GM12865 (cell line): ENCODE measurements at regions not wholly inside any gene's neighbourhood (a gene's known extent, or its start where the extent isn't known, plus 50 kb on each side); places are given as distances from the start of the nearest gene placed in this dataset.

Source experiments
- DNase-seq: peaks from one replicate; pipeline ENCODE4 v3.0.0; 2010; ENCODE audit warnings: low read depth
- H3K4me3 ChIP-seq: 2 replicates; pipeline ENCODE4 v1.5.1; 2011; ENCODE audit warnings: mild to moderate bottlenecking, low read depth, low read length, control low read depth
- CTCF ChIP-seq: IDR thresholded peaks from 2 replicates; pipeline ENCODE4 v1.5.1; 2011; ENCODE audit warnings: low read length, control low read depth, low read depth, inconsistent platforms; ENCODE audit not compliant: insufficient read depth; ENCODE audit errors: missing control alignments

- TF ChIP-seq CTCF: peak; percentile 93
- H3K4me3 ChIP-seq: no peak overlapping the region
- peak; percentile 83 for DNase-seq
These were observed 154.9 kb downstream of the TM9SF2 start for GRCh38 chr13:99656092-99656745.

GRCh38 chr13:99655351-99656091 is 154.2 kb downstream of the TM9SF2 start:
- no peak overlapping the region for H3K4me3 ChIP-seq
- no peak for TF ChIP-seq CTCF
- no peak for DNase-seq

DNA sequence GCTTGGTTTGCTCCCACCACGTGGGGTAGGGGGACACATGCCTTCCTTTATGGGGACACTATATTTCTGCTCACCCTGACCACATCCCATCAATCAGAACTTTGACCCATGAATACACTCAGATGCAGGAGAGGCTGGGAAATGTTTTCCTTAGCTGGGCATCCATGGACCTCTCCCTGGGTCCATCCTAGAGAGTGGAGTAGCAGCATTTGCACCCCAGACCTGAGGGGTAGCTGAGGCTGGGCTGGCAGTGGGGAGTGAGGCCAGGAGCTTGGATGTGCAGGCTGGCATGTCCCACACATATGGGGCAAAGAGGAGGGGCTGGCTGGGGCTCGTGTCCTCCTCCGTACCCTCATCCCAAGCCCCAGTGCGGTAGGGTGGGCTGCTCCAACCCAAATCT is 152.8 kb downstream of the TM9SF2 start:
- DNase-seq: no peak
- TF ChIP-seq CTCF: no peak
- H3K4me3 ChIP-seq: no peak overlapping the region

DNA sequence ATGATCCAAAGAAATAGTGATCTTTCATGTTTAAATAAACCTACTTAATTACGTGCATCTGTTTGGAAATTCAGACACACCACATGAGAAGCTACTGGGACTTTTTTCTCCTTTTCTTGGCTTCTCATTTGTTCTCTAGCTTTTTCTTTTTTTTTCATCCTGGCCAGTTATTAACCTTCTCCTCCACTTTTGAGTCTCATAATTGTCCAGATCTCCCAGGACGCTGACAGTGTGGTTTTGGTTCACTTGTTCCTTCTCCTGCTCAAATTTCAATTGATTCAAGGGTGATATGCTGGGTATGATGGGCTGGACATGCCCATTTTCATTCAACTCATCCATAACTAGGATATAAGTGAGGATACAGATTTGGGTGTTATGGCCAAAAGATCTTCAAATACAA is 152.3 kb downstream of the TM9SF2 start:
- H3K4me3 ChIP-seq: no peak overlapping the region
- TF ChIP-seq CTCF: no peak
- no peak for DNase-seq

- H3K4me3 ChIP-seq: no peak overlapping the region
- TF ChIP-seq CTCF: no peak
- DNase-seq: no peak
These were observed 151.6 kb downstream of the TM9SF2 start for GRCh38 chr13:99652901-99653300.

DNA sequence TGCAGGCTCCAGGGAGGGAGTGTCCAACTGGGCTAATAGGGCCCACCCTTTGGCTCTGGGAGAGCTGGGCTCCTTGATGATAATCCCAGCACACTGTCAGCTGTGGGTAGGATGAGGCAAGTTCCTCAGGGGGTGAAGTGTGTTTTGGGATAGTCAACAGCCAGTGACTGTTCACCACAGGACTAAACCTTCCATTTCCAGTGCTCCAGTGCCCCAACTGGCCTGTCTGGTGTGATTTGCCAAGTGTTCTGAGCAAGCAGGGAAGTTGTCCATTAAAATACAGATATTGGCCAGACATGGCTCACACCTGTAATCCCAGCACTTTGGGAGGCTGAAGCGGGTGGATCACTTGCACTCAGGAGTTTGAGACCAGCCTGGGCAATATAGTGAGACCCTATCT is 150.9 kb downstream of the TM9SF2 start:
- no peak overlapping the region for H3K4me3 ChIP-seq
- no peak for TF ChIP-seq CTCF
- no peak for DNase-seq
